H1 (cell line): ENCODE measurements at regions not wholly inside any gene's neighbourhood (a gene's known extent, or its start where the extent isn't known, plus 50 kb on each side); places are given as distances from the start of the nearest gene placed in this dataset.

Source experiments
- CTCF ChIA-PET: fragments of 300-600 bp; sonication (Branson Sonifier 250); formaldehyde crosslinking; loops from one replicate; lab custom pipeline; 2021; ENCODE audit not compliant: partially characterized antibody; lab: Charles Lee
- POLR2A ChIA-PET: fragments of 300-600 bp; sonication (Branson Sonifier 250); formaldehyde crosslinking; loops from one replicate; lab custom pipeline; 2021; ENCODE audit warnings: inconsistent platforms; ENCODE audit not compliant: partially characterized antibody; lab: Charles Lee
- DNase-seq, 2 experiments: peaks; one replicate each; pipeline versions ENCODE4 v3.0.0 to v3.0.0-alpha.2; 2010 to 2022; ENCODE audit warnings: low spot score in 2 of 2, low read depth in 1 of 2, mixed read lengths in 1 of 2
- FAIRE-seq: peaks from 2 replicates; lab custom pipeline; 2011; peaks lifted over from hg19 to GRCh38; lab: Jason Lieb, UNC
- H2AFZ ChIP-seq: 2 replicates; pipeline ENCODE4 v1.8.1; 2012; ENCODE audit warnings: low read length, inconsistent platforms
- H2AK5ac ChIP-seq: 2 replicates; pipeline ENCODE4 v1.6.1; 2013; ENCODE audit warnings: low read depth, low read length
- H2BK120ac ChIP-seq: replicated peaks from 2 replicates; pipeline ENCODE3; 2013; ENCODE audit warnings: low read depth, low read length, inconsistent platforms
- H2BK12ac ChIP-seq: 2 replicates; pipeline ENCODE4 v1.6.1; 2013; ENCODE audit warnings: low read depth, low read length
- H2BK15ac ChIP-seq: 2 replicates; pipeline ENCODE4 v1.6.1; 2013; ENCODE audit warnings: low read length
- H2BK20ac ChIP-seq: 2 replicates; pipeline ENCODE4 v1.6.1; 2013; ENCODE audit warnings: low read length
- H2BK5ac ChIP-seq: 2 replicates; pipeline ENCODE4 v1.6.1; 2013; ENCODE audit warnings: low read depth, low read length
- H3K14ac ChIP-seq: 2 replicates; pipeline ENCODE4 v1.6.1; 2013; ENCODE audit warnings: inconsistent platforms; ENCODE audit not compliant: insufficient read length
- H3K18ac ChIP-seq: 2 replicates; pipeline ENCODE4 v1.6.1; 2013; ENCODE audit warnings: low read length; ENCODE audit errors: extremely low read depth
- H3K23ac ChIP-seq: 2 replicates; pipeline ENCODE4 v1.6.1; 2013; ENCODE audit warnings: inconsistent platforms; ENCODE audit not compliant: insufficient read length
- H3K23me2 ChIP-seq: 2 replicates; pipeline ENCODE4 v1.6.1; 2013; ENCODE audit warnings: low read depth, low read length
- H3K27ac ChIP-seq: 2 replicates; pipeline ENCODE4 v1.6.1; 2011; ENCODE audit warnings: low read depth, low read length, inconsistent platforms
- H3K27me3 ChIP-seq, 4 experiments: replicated peaks in 1 of 4; 1 replicate in 1 of 4; 2 replicates in 3 of 4; pipeline versions ENCODE4 v1.6.1 to v1.8.1; 2011 to 2013; ENCODE audit warnings: low read length in 3 of 4, mild to moderate bottlenecking in 3 of 4, inconsistent platforms in 2 of 4, mixed read lengths in 2 of 4, moderate library complexity in 1 of 4; ENCODE audit not compliant: control insufficient read depth in 3 of 4, insufficient read depth in 3 of 4; ENCODE audit errors: extremely low read depth in 1 of 4
- H3K36me3 ChIP-seq, 4 experiments: 2 replicates each; pipeline versions ENCODE4 v1.6.1 to v1.8.1; 2011 to 2013; ENCODE audit warnings: mild to moderate bottlenecking in 4 of 4, low read length in 3 of 4, moderate library complexity in 2 of 4, control low read depth in 1 of 4, inconsistent platforms in 1 of 4; ENCODE audit not compliant: insufficient read depth in 4 of 4, control insufficient read depth in 2 of 4
- H3K4ac ChIP-seq: replicated peaks from 2 replicates; pipeline ENCODE3; 2013; ENCODE audit warnings: low read length, low read depth, mixed read lengths, inconsistent platforms; ENCODE audit not compliant: insufficient read length
- H3K4me1 ChIP-seq, 4 experiments: replicated peaks in 1 of 4; 1 replicate in 1 of 4; 2 replicates in 3 of 4; pipeline versions ENCODE4 v1.6.1 to v1.8.1; 2011 to 2013; ENCODE audit warnings: low read length in 3 of 4, inconsistent platforms in 2 of 4, mixed read lengths in 1 of 4; ENCODE audit not compliant: insufficient read depth in 4 of 4, control insufficient read depth in 3 of 4
- H3K4me2 ChIP-seq, 2 experiments: 2 replicates each; pipeline versions ENCODE4 v1.6.1 to v1.8.1; 2011 to 2013; ENCODE audit warnings: low read depth in 2 of 2, low read length in 2 of 2, control low read depth in 1 of 2, inconsistent platforms in 1 of 2, mild to moderate bottlenecking in 1 of 2; ENCODE audit not compliant: insufficient read depth in 1 of 2
- H3K4me3 ChIP-seq, 4 experiments: fragments of 200-600, 300-600 bp in 1 of 4; sonication (generic), shearing (Covaris generic), sonication (Bioruptor Twin) in 1 of 4; 2 replicates each; pipeline versions ENCODE4 v1.5.1 to v1.8.1; 2011 to 2016; ENCODE audit warnings: low read length in 4 of 4, low read depth in 3 of 4, control low read depth in 2 of 4, inconsistent platforms in 2 of 4, mild to moderate bottlenecking in 2 of 4, mixed read lengths in 1 of 4, moderate library complexity in 1 of 4; ENCODE audit not compliant: insufficient read depth in 2 of 4; ENCODE audit errors: extremely low read depth in 1 of 4
- H3K56ac ChIP-seq: replicated peaks from 2 replicates; pipeline ENCODE3; 2013; ENCODE audit warnings: low read depth, mild to moderate bottlenecking, mixed read lengths, low read length, inconsistent platforms; ENCODE audit not compliant: insufficient read length
- H3K79me1 ChIP-seq: 2 replicates; pipeline ENCODE4 v1.6.1; 2013; ENCODE audit warnings: low read depth, low read length, control low read depth
- H3K79me2 ChIP-seq, 2 experiments: 2 replicates each; pipeline versions ENCODE4 v1.6.1 to v1.8.1; 2012 to 2013; ENCODE audit warnings: low read length in 2 of 2, mild to moderate bottlenecking in 2 of 2, inconsistent platforms in 1 of 2; ENCODE audit not compliant: insufficient read depth in 2 of 2, control insufficient read depth in 1 of 2
- H3K9ac ChIP-seq, 4 experiments: replicated peaks in 1 of 4; 1 replicate in 1 of 4; 2 replicates in 3 of 4; pipeline versions ENCODE4 v1.6.1 to v1.8.1; 2011 to 2013; ENCODE audit warnings: low read depth in 3 of 4, low read length in 3 of 4, control low read depth in 2 of 4, mild to moderate bottlenecking in 2 of 4, moderate library complexity in 2 of 4, inconsistent platforms in 1 of 4; ENCODE audit errors: extremely low read depth in 1 of 4
- H3K9me3 ChIP-seq, 2 experiments: 2 replicates each; pipeline versions ENCODE4 v1.6.1 to v1.8.1; 2012 to 2013; ENCODE audit warnings: mild to moderate bottlenecking in 2 of 2, moderate library complexity in 2 of 2, control low read depth in 1 of 2, inconsistent platforms in 1 of 2, low read depth in 1 of 2, low read length in 1 of 2, mixed read lengths in 1 of 2; ENCODE audit not compliant: insufficient read depth in 2 of 2
- H4K20me1 ChIP-seq, 2 experiments: replicated peaks in 1 of 2; 2 replicates each; pipeline versions ENCODE3 to v1.8.1; 2011 to 2013; ENCODE audit warnings: inconsistent platforms in 2 of 2, low read length in 2 of 2, mild to moderate bottlenecking in 1 of 2; ENCODE audit not compliant: insufficient read depth in 2 of 2, control insufficient read depth in 1 of 2
- H4K5ac ChIP-seq: 2 replicates; pipeline ENCODE4 v1.6.1; 2013; ENCODE audit warnings: low read length, low read depth, mixed read lengths, inconsistent platforms; ENCODE audit not compliant: insufficient read length
- H4K8ac ChIP-seq: 2 replicates; pipeline ENCODE4 v1.8.0; 2013; ENCODE audit warnings: mild to moderate bottlenecking, moderate library complexity, low read length, inconsistent platforms; ENCODE audit not compliant: insufficient read depth; ENCODE audit errors: extremely low read depth
- H4K91ac ChIP-seq: replicated peaks from 2 replicates; pipeline ENCODE3; 2013; ENCODE audit warnings: low read length, mixed read lengths, inconsistent platforms; ENCODE audit not compliant: insufficient read length
- ATF3 ChIP-seq: IDR thresholded peaks from 2 replicates; pipeline ENCODE4 v1.6.1; 2011; ENCODE audit warnings: low read depth, mild to moderate bottlenecking, low read length; ENCODE audit not compliant: insufficient read depth
- CBX8 ChIP-seq: fragments of 300-800, 300-1000 bp; sonication (generic); IDR thresholded peaks from 2 replicates; pipeline ENCODE4 v1.7.1; 2016; ENCODE audit warnings: low read depth, low read length, borderline replicate concordance
- POLR2A ChIP-seq, 2 experiments: IDR thresholded peaks; 1 replicate in 1 of 2; 2 replicates in 1 of 2; pipeline ENCODE4 v1.6.1; 2011; ENCODE audit warnings: low read depth in 2 of 2, low read length in 2 of 2, mild to moderate bottlenecking in 2 of 2; ENCODE audit errors: control extremely low read depth in 1 of 2
- RAD21 ChIP-seq, 2 experiments: IDR thresholded peaks in 1 of 2; conservative IDR thresholded peaks in 1 of 2; 2 replicates each; pipeline ENCODE4 v1.6.1; 2011; ENCODE audit warnings: low read depth in 2 of 2, low read length in 2 of 2, improper control_type of control experiment in 1 of 2, inconsistent platforms in 1 of 2, mild to moderate bottlenecking in 1 of 2, moderate library complexity in 1 of 2
- WGBS, 2 experiments: shearing (Covaris generic) in 1 of 2; methylation state at CpG; one replicate each; pipeline versions ENCODE4 v1.1.6 to v1.1.7; 2013 to 2015; ENCODE audit warnings: low lambda C conversion rate in 2 of 2, mixed read lengths in 2 of 2, inconsistent platforms in 1 of 2, low coverage in 1 of 2, missing lambda C conversion rate in 1 of 2; ENCODE audit not compliant: insufficient replicate concordance in 2 of 2, insufficient coverage in 1 of 2, insufficient read length in 1 of 2; ENCODE audit errors: extremely low coverage in 1 of 2, missing lambda C conversion rate in 1 of 2; 5-methylcytosine and 5-hydroxymethylcytosine counted together

- Histone ChIP-seq H3K23ac (no peak overlapping the region), H3K14ac (no peak overlapping the region), H4K20me1 (no peaks in the 10 kb centered on the region), H3K27ac (no peak overlapping the region), H3K56ac (no peak overlapping the region), H3K4me3 (no peak overlapping the region), H3K23me2 (no peaks in the 10 kb centered on the region), H4K91ac (no peak overlapping the region), H4K8ac (no peak overlapping the region), H3K4me2 (peak overlapping the region in 1 of 2 experiments; percentile 29; a peak in 1 of 4 replicates), H3K4me1 (peaks cover 0 to 9% (median 0%) of the 10 kb centered on the region in 4 experiments; a peak in 6 of 7 replicates), H3K9me3 (no peaks in the 10 kb centered on the region), H3K9ac (no peak overlapping the region), H2BK5ac (no peak overlapping the region)
- no peak for FAIRE-seq
- TF ChIP-seq CBX8 (no peak), ATF3 (no peak), POLR2A (IDR thresholded peaks at IDR 0.05; ENCODE audit: control extremely low read depth in 1 of 2, low read depth in 2 of 2, low read length in 2 of 2) (no peak), RAD21 (IDR thresholded peaks at IDR 0.05 in 1 of 2, conservative IDR thresholded peaks at IDR 0.05 in 1 of 2; ENCODE audit: low read depth in 2 of 2, low read length in 2 of 2) (no peak)
- TF ChIP-seq, all 59 proteins: peak for 0
- H3K36me3 ChIP-seq: no peaks in the 10 kb centered on the region
- H2BK20ac ChIP-seq: no peak overlapping the region
- POLR2A ChIA-PET: interaction anchor here (0.7 to 1.1 kb wide), 2 partner anchors 27 to 153 kb away, joined by 3 read pairs; no protein-coding TSS in a partner anchor
- H2BK12ac ChIP-seq: no peak overlapping the region
- H3K79me2 ChIP-seq: no peaks in the 10 kb centered on the region
- no peaks in the 10 kb centered on the region for H3K27me3 ChIP-seq
- no peak overlapping the region for H3K18ac ChIP-seq
- H2AFZ ChIP-seq: no peak overlapping the region
- H2BK120ac ChIP-seq: no peak overlapping the region
- no peak overlapping the region for H3K4ac ChIP-seq
- no peak overlapping the region for H4K5ac ChIP-seq
- H2BK15ac ChIP-seq: no peak overlapping the region
- CTCF ChIA-PET: interaction anchor here (1.2 to 1.4 kb wide), 2 partner anchors 17 to 20 kb away, joined by 3 read pairs; no protein-coding TSS in a partner anchor
- H2AK5ac ChIP-seq: no peak overlapping the region
- H3K79me1 ChIP-seq: no peaks in the 10 kb centered on the region
- no peak for DNase-seq
- WGBS, 2 experiments: 73% methylated on average over 2 of the region's 2 CpGs; no CpG with 5 or more reads in 1 of the 2 experiments
Measured at GRCh38 chr11:130802567-130802966, 113.7 kb downstream of the SNX19 start.
